Cardiac fibroblast (primary cell): ENCODE measurements at regions not wholly inside any gene's neighbourhood (a gene's known extent, or its start where the extent isn't known, plus 50 kb on each side); places are given as distances from the start of the nearest gene placed in this dataset.

Source experiments
- DNase-seq, 2 donors: peaks; one replicate each; pipeline versions ENCODE4 v3.0.0 to v3.0.0-alpha.2; 2010; ENCODE audit warnings: low read depth in 2 of 2
- H3K4me3 ChIP-seq, 2 donors: replicated peaks in 1 of 2; 1 replicate in 1 of 2; 2 replicates in 1 of 2; pipeline ENCODE4 v1.5.1; 2011; ENCODE audit warnings: low read depth in 2 of 2, low read length in 2 of 2, mild to moderate bottlenecking in 2 of 2, moderate library complexity in 1 of 2
- TF ChIP-seq, protein P1 (sequence below): IDR thresholded peaks from one replicate; pipeline ENCODE4 v1.5.1; 2011; ENCODE audit warnings: low read depth, mild to moderate bottlenecking, low read length, inconsistent platforms

DNA sequence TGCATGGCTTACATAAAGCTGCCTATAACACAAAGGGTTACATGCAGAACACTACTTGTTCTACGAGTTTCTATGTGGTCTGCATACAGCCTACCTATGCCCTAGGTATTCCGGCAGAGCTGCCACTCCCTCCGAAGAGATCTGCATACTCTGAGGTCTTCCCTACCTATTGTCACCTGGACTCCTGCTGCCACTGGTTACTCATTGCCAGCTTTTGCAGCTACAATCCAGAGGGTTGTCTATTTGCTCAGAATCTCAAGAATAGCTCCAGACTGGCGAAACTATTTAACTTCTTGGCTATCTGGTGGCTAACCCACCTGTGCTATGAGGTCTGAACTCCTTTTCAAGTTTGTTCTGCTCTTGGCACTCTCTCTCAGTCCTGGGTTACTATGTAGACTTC is 323.3 kb downstream of the BMP2 start:
- H3K4me3 ChIP-seq: no peak overlapping the region
- DNase-seq: no peak
- TF ChIP-seq, protein P1, sequence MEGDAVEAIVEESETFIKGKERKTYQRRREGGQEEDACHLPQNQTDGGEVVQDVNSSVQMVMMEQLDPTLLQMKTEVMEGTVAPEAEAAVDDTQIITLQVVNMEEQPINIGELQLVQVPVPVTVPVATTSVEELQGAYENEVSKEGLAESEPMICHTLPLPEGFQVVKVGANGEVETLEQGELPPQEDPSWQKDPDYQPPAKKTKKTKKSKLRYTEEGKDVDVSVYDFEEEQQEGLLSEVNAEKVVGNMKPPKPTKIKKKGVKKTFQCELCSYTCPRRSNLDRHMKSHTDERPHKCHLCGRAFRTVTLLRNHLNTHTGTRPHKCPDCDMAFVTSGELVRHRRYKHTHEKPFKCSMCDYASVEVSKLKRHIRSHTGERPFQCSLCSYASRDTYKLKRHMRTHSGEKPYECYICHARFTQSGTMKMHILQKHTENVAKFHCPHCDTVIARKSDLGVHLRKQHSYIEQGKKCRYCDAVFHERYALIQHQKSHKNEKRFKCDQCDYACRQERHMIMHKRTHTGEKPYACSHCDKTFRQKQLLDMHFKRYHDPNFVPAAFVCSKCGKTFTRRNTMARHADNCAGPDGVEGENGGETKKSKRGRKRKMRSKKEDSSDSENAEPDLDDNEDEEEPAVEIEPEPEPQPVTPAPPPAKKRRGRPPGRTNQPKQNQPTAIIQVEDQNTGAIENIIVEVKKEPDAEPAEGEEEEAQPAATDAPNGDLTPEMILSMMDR: no peak

DNA sequence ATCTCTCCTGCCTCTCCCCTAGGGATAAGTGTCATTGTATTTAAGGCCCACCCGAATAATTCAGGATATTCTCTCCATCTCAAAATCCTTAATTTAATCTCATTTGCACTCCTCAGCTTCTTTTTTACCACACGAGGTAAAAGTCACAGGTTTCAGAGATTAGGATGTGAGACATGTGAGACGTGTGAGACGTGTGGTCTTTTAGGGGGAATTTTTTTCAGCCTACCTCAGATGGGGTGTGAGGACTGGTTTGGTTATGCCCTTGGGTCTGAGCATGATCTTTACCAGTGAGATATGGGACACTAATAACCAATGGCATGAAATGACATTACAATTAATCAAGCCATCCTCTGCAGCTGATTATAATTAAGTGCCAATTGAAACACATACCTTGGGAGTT is 324.2 kb downstream of the BMP2 start:
- H3K4me3 ChIP-seq: no peak overlapping the region
- TF ChIP-seq, protein P1: no peak
- DNase-seq: no peak

DNA sequence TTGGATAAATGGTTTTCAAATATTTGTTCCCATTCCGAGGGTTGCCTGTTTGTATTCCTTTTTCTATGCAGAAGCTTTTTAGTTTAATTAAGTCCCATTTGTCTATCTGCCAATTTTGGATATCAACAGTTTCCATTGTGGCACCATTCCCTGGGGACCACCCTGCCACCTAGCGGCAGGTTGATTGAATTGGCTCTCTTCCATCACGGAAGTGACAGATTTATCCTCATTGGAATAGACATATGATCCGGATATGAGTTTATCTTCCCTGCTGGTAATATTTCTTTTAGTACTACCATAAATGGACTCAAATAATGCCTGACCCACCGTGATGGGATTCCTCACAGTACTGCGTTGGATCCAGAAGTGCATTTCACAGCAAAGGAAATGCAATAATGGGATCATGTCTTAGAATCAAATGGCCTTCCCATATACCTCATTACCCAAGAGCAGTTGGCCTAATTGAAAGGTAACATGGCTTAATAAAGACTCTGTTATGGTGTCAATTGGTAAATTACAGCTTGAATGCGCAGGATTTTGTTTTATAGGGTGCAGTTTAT is 327.0 kb downstream of the BMP2 start:
- DNase-seq: peak; percentile 3 to 46
- no peak overlapping the region for H3K4me3 ChIP-seq
- TF ChIP-seq, protein P1: peak; percentile 51

DNA sequence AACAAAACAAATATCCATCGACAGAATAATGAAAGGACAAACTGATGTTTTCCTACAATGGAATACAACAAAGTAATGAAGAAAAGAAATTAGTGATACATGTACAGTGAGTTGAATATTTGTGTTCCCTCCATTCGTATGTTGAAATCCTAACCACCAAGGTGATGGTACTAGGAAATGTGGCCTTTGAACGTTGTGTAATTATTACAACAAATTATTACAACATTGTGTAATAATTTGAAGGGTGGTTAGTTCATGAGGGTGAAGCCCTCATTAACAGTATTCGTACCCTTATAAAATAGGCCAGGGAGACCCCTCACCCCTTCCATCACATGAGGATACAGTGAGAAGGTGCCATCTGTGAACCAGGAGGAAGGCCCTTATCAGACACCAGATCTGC is 339.4 kb downstream of the BMP2 start:
- H3K4me3 ChIP-seq: no peak overlapping the region
- no peak for DNase-seq
- TF ChIP-seq, protein P1: no peak

DNA sequence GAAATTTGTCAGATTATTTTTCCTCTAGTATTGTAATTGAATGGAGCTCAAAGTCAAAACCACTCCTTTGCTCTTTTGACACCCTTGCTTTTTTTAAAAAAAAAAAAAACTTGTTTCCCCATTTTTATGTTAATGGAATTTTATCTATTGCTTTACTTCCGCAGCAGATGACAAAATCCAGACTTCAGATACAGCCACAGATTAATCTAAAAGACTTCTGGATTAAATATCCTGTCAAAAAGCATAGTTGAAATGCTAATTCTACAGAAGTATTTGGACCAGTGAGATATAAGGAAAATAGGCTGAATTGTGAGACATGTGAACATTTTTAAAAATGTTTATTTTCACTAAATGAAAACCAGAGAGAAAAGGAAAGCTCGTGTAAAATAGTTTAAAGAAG is 341.4 kb downstream of the BMP2 start:
- DNase-seq: peak in 1 of 2 donors; percentile 7
- TF ChIP-seq, protein P1: no peak
- no peak overlapping the region for H3K4me3 ChIP-seq

DNA sequence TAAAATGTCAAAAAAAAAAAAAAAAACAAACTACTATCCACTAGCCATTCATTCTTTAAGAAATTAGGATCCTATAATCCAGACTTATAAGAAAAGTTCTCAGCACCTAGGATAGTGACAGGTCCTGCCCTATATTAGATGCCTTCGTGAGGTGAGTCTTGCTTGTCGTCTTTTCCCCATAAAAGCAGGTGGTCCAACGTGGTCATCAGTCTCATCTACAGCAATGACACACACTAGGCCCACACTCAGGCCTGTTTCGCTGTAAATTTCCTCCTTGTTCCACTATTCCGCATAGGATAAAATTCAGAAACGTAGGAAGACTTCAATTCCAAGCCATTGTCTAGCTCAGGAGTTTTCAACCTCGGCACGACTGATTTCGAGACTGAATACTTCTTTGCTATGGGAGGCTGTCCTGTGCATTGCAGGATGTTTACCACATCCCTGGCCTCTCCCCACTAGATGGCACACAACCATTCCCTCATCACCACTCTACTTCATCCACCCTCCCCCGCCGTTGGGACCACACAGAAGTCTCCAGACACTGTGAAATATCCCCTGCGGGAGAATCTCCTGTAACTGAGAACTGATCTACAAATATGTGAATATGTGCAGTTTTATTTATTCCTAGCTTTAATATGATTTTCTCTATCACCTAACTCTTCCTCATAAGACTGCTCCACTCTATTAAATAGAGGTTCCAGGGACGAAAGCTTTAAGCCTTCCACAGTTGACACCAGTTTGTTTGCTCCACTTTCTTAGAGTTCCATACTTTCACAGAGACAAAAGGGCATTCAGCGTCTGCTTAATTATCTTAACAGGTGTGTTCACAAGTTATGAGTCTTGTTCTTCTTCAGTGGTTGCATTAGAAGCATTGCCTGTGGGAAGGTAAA is 346.3 kb downstream of the BMP2 start:
- TF ChIP-seq, protein P1: peak; percentile 63
- DNase-seq: peak; percentile 57 to 65
- no peak overlapping the region for H3K4me3 ChIP-seq
